ENCODE measurements at regions not wholly inside any gene's neighbourhood (a gene's known extent, or its start where the extent isn't known, plus 50 kb on each side); places are given as distances from the start of the nearest gene placed in this dataset.
"Not testable (repeated sequence)": the region's sequence is repeated elsewhere in the genome, so short reads cannot be mapped to it uniquely, and the experiment has no call there.

DNA sequence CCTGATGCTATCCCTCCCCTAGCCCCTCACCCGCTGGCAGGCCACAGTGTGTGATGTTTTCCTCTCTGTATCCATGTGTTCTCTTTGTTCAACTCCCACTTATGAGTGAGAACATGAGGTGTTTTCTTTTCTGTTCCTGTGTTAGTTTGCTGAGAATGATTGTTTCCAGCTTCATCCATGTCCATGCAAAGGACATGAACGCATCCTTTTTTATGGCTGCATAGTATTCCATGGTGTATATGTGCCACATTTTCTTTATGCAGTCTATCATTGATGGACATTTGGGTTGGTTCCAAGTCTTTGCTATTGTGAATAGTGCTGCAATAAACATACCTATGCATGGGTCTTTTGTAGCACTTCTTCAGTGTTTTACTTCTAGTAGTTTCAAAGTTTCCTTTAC is 171.8 kb upstream of the MMADHC start:
- H3K27ac Mint-ChIP-seq; H3K4me1 ChIP-seq (ENCODE audit: control insufficient read depth in 2 of 2, insufficient read depth in 2 of 2, low read length in 2 of 2); H3K27ac ChIP-seq (ENCODE audit: low read depth, low read length); H3K4me1 Mint-ChIP-seq; H3K27me3 ChIP-seq (ENCODE audit: control insufficient read depth in 2 of 2, insufficient read depth in 2 of 2, low read length in 2 of 2); ATAC-seq; H3K36me3 Mint-ChIP-seq; H3K4me3 ChIP-seq (ENCODE audit: low read length); H3K27me3 Mint-ChIP-seq; H3K9me3 ChIP-seq (ENCODE audit: control insufficient read depth in 2 of 3, low read length in 3 of 3); H3K36me3 ChIP-seq (ENCODE audit: control insufficient read depth in 2 of 3, insufficient read depth in 3 of 3, low read length in 3 of 3); CTCF ChIA-PET; DNase-seq; POLR2A ChIA-PET; H3K4me3 Mint-ChIP-seq: not testable (repeated sequence)
- intact Hi-C loops (cut with micrococcal nuclease), result loop anchor here in 1 of 2 donors (10.0 kb wide), 1 partner anchor 1235 kb away; no protein-coding TSS in a partner anchor
- H3K9me3 Mint-ChIP-seq, result peaks cover 3 to 35% (median 16%) of the 10 kb centered on the region in 11 donors

- H3K9me3 Mint-ChIP-seq, result peaks cover 3 to 28% (median 13%) of the 10 kb centered on the region in 11 donors
- POLR2A ChIA-PET; H3K4me1 Mint-ChIP-seq; ATAC-seq; DNase-seq; H3K9me3 ChIP-seq (ENCODE audit: control insufficient read depth in 2 of 3, low read length in 3 of 3); H3K27me3 Mint-ChIP-seq; H3K36me3 Mint-ChIP-seq; H3K27ac Mint-ChIP-seq; H3K27ac ChIP-seq (ENCODE audit: low read depth, low read length); H3K4me1 ChIP-seq (ENCODE audit: control insufficient read depth in 2 of 2, insufficient read depth in 2 of 2, low read length in 2 of 2); H3K4me3 ChIP-seq (ENCODE audit: low read length); H3K36me3 ChIP-seq (ENCODE audit: control insufficient read depth in 2 of 3, insufficient read depth in 3 of 3, low read length in 3 of 3); CTCF ChIA-PET; H3K4me3 Mint-ChIP-seq; H3K27me3 ChIP-seq (ENCODE audit: control insufficient read depth in 2 of 2, insufficient read depth in 2 of 2, low read length in 2 of 2): not testable (repeated sequence)
- intact Hi-C loops (cut with micrococcal nuclease), result loop anchor here in 1 of 2 donors (10.0 kb wide), 1 partner anchor 1240 kb away; no protein-coding TSS in a partner anchor
Observed at GRCh38 chr2:149754722-149755121, 167.1 kb upstream of the MMADHC start.

DNA sequence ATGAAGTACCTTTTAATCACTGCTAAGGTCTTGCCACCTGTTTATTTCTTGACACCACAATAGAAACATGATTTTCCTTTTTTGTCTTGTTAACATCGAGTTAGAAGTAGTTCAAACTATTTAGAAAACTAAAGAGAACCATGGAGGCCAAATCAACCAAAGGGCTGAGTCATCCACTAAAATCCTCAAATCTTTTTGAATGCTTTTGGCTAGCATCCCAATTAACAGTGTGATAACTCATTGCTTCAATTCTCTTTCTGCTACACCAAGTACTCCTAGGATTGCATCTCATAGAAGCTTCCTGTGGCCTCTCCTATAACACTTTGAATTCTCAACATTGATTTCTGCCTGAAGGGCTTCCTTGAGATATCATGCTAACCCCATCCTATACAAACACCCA is 159.9 kb upstream of the MMADHC start:
- no peaks in the 10 kb centered on the region for H3K4me1 ChIP-seq (ENCODE audit: control insufficient read depth in 2 of 2, insufficient read depth in 2 of 2, low read length in 2 of 2)
- H3K27ac ChIP-seq (ENCODE audit: low read depth, low read length), result no peak overlapping the region
- no peak overlapping the region for H3K27ac Mint-ChIP-seq
- no peaks in the 10 kb centered on the region for H3K36me3 ChIP-seq (ENCODE audit: control insufficient read depth in 2 of 3, insufficient read depth in 3 of 3, low read length in 3 of 3)
- no peaks in the 10 kb centered on the region for H3K9me3 ChIP-seq (ENCODE audit: control insufficient read depth in 2 of 3, low read length in 3 of 3)
- no peak for DNase-seq
- H3K4me3 Mint-ChIP-seq, result no peak overlapping the region
- peaks cover 0 to 4% (median 0%) of the 10 kb centered on the region in 5 donors for H3K27me3 Mint-ChIP-seq
- ATAC-seq, result no peak
- no peaks in the 10 kb centered on the region for H3K4me1 Mint-ChIP-seq
- intact Hi-C loops (cut with micrococcal nuclease), result no loop called here
- peaks cover 0 to 4% (median 0%) of the 10 kb centered on the region in 11 donors for H3K9me3 Mint-ChIP-seq
- no peaks in the 10 kb centered on the region for H3K36me3 Mint-ChIP-seq
- no peak overlapping the region for H3K4me3 ChIP-seq (ENCODE audit: low read length)
- H3K27me3 ChIP-seq (ENCODE audit: control insufficient read depth in 2 of 2, insufficient read depth in 2 of 2, low read length in 2 of 2), result no peaks in the 10 kb centered on the region
- ChIA-PET CTCF (interaction anchor here (0.5 kb wide), 1 partner anchor 26 kb away, joined by 3 read pairs; no protein-coding TSS in a partner anchor), POLR2A (no interaction called here)

- ChIA-PET POLR2A (no interaction called here), CTCF (no interaction called here)
- Histone ChIP-seq H3K27me3 (ENCODE audit: control insufficient read depth in 2 of 2, insufficient read depth in 2 of 2, low read length in 2 of 2) (no peaks in the 10 kb centered on the region), H3K4me1 (ENCODE audit: control insufficient read depth in 2 of 2, insufficient read depth in 2 of 2, low read length in 2 of 2) (no peaks in the 10 kb centered on the region), H3K27ac (ENCODE audit: low read depth, low read length) (no peak overlapping the region), H3K36me3 (ENCODE audit: control insufficient read depth in 2 of 3, insufficient read depth in 3 of 3, low read length in 3 of 3) (no peaks in the 10 kb centered on the region), H3K9me3 (ENCODE audit: control insufficient read depth in 2 of 3, low read length in 3 of 3) (no peaks in the 10 kb centered on the region), H3K4me3 (ENCODE audit: low read length) (no peak overlapping the region)
- intact Hi-C loops (cut with micrococcal nuclease), result no loop called here
- DNase-seq (no peak), ATAC-seq (no peak)
- H3K9me3 Mint-ChIP-seq, result peaks cover 0 to 4% (median 0%) of the 10 kb centered on the region in 11 donors
- H3K27ac Mint-ChIP-seq, result no peak overlapping the region
- no peaks in the 10 kb centered on the region for H3K36me3 Mint-ChIP-seq
- H3K4me3 Mint-ChIP-seq, result no peak overlapping the region
- H3K27me3 Mint-ChIP-seq, result peaks cover 0 to 9% (median 0%) of the 10 kb centered on the region in 5 donors
- no peaks in the 10 kb centered on the region for H3K4me1 Mint-ChIP-seq
Observed at GRCh38 chr2:149745396-149746230, 158.0 kb upstream of the MMADHC start.

GRCh38 chr2:149744865-149745264 is 157.3 kb upstream of the MMADHC start:
- no peaks in the 10 kb centered on the region for H3K4me1 ChIP-seq (ENCODE audit: control insufficient read depth in 2 of 2, insufficient read depth in 2 of 2, low read length in 2 of 2)
- Mint-ChIP-seq H3K27ac (no peak overlapping the region), H3K36me3 (no peaks in the 10 kb centered on the region), H3K4me1 (no peaks in the 10 kb centered on the region), H3K27me3 (peaks cover 0 to 9% (median 0%) of the 10 kb centered on the region in 5 donors), H3K4me3 (no peak overlapping the region), H3K9me3 (peaks cover 0 to 4% (median 0%) of the 10 kb centered on the region in 11 donors)
- no peak overlapping the region for H3K4me3 ChIP-seq (ENCODE audit: low read length)
- H3K27ac ChIP-seq (ENCODE audit: low read depth, low read length), result no peak overlapping the region
- H3K27me3 ChIP-seq (ENCODE audit: control insufficient read depth in 2 of 2, insufficient read depth in 2 of 2, low read length in 2 of 2), result no peaks in the 10 kb centered on the region
- intact Hi-C loops (cut with micrococcal nuclease), result no loop called here
- ATAC-seq (no peak), DNase-seq (no peak)
- no peaks in the 10 kb centered on the region for H3K36me3 ChIP-seq (ENCODE audit: control insufficient read depth in 2 of 3, insufficient read depth in 3 of 3, low read length in 3 of 3)
- ChIA-PET POLR2A (no interaction called here), CTCF (no interaction called here)
- no peaks in the 10 kb centered on the region for H3K9me3 ChIP-seq (ENCODE audit: control insufficient read depth in 2 of 3, low read length in 3 of 3)

GRCh38 chr2:149743842-149744448 is 156.4 kb upstream of the MMADHC start:
- ATAC-seq, result no peak
- no peak overlapping the region for H3K27ac ChIP-seq (ENCODE audit: low read depth, low read length)
- H3K36me3 ChIP-seq (ENCODE audit: control insufficient read depth in 2 of 3, insufficient read depth in 3 of 3, low read length in 3 of 3), result no peaks in the 10 kb centered on the region
- ChIA-PET CTCF (no interaction called here), POLR2A (no interaction called here)
- Mint-ChIP-seq H3K27ac (peak overlapping the region in 1 of 9 donors; percentile 54), H3K36me3 (no peaks in the 10 kb centered on the region), H3K4me3 (no peak overlapping the region), H3K27me3 (peaks cover 0 to 9% (median 5%) of the 10 kb centered on the region in 5 donors), H3K4me1 (peaks cover 0 to 2% (median 0%) of the 10 kb centered on the region in 7 donors), H3K9me3 (peaks cover 0 to 4% (median 0%) of the 10 kb centered on the region in 11 donors)
- no peaks in the 10 kb centered on the region for H3K9me3 ChIP-seq (ENCODE audit: control insufficient read depth in 2 of 3, low read length in 3 of 3)
- DNase-seq, result no peak
- H3K4me3 ChIP-seq (ENCODE audit: low read length), result no peak overlapping the region
- intact Hi-C loops (cut with micrococcal nuclease), result no loop called here
- no peaks in the 10 kb centered on the region for H3K4me1 ChIP-seq (ENCODE audit: control insufficient read depth in 2 of 2, insufficient read depth in 2 of 2, low read length in 2 of 2)
- no peaks in the 10 kb centered on the region for H3K27me3 ChIP-seq (ENCODE audit: control insufficient read depth in 2 of 2, insufficient read depth in 2 of 2, low read length in 2 of 2)

Measured in naive thymus-derived CD4-positive, alpha-beta T cell (primary cell).